ENCODE measurements at regions not wholly inside any gene's neighbourhood (a gene's known extent, or its start where the extent isn't known, plus 50 kb on each side); places are given as distances from the start of the nearest gene placed in this dataset.

GRCh38 chr4:24642981-24643547 lies 58.7 kb upstream of the DHX15 start:
- TF ChIP-seq EZH2 (IDR thresholded peaks at IDR 0.05; ENCODE audit: borderline replicate concordance, low read depth, low read length, severe bottlenecking): no peak
- TF ChIP-seq CTCF (IDR thresholded peaks at IDR 0.05; ENCODE audit: borderline replicate concordance, extremely low read depth, low read length, poor library complexity, severe bottlenecking): no peak
